ENCODE measurements at regions not wholly inside any gene's neighbourhood (a gene's known extent, or its start where the extent isn't known, plus 50 kb on each side); places are given as distances from the start of the nearest gene placed in this dataset.

- Histone ChIP-seq H3K36me3 (ENCODE audit: control insufficient read depth, insufficient read depth, low read length) (no peaks in the 10 kb centered on the region), H3K27ac (ENCODE audit: low read length) (no peak overlapping the region), H3K4me1 (ENCODE audit: control insufficient read depth, insufficient read depth, low read length) (no peaks in the 10 kb centered on the region), H3K27me3 (ENCODE audit: control insufficient read depth, insufficient read depth, low read length) (no peaks in the 10 kb centered on the region), H3K4me3 (ENCODE audit: low read length) (no peak overlapping the region), H3K9me3 (replicated peaks; ENCODE audit: control insufficient read depth, low read depth, low read length) (no peaks in the 10 kb centered on the region)
- 94% methylated on average over 3 of the region's 11 CpGs for WGBS (ENCODE audit: insufficient coverage)
- DNase-seq = no peak
Measured at GRCh38 chr1:8146257-8146855, 120.2 kb upstream of the ERRFI1 start.

- Histone ChIP-seq H3K27me3 (ENCODE audit: control insufficient read depth, insufficient read depth, low read length) (no peaks in the 10 kb centered on the region), H3K4me1 (ENCODE audit: control insufficient read depth, insufficient read depth, low read length) (no peaks in the 10 kb centered on the region), H3K4me3 (ENCODE audit: low read length) (no peak overlapping the region), H3K9me3 (replicated peaks; ENCODE audit: control insufficient read depth, low read depth, low read length) (no peaks in the 10 kb centered on the region), H3K36me3 (ENCODE audit: control insufficient read depth, insufficient read depth, low read length) (no peaks in the 10 kb centered on the region), H3K27ac (ENCODE audit: low read length) (no peak overlapping the region)
- DNase-seq = no peak
- 92% methylated on average over 5 of the region's 8 CpGs for WGBS (ENCODE audit: insufficient coverage)
Measured at GRCh38 chr1:8145545-8146202, 119.6 kb upstream of the ERRFI1 start.

GRCh38 chr1:8144323-8144722 lies 118.2 kb upstream of the ERRFI1 start:
- 76% methylated on average over 11 of the region's 13 CpGs for WGBS (ENCODE audit: insufficient coverage)
- H3K36me3 ChIP-seq (ENCODE audit: control insufficient read depth, insufficient read depth, low read length) = no peaks in the 10 kb centered on the region
- H3K9me3 ChIP-seq (replicated peaks; ENCODE audit: control insufficient read depth, low read depth, low read length) = no peaks in the 10 kb centered on the region
- no peaks in the 10 kb centered on the region for H3K4me1 ChIP-seq (ENCODE audit: control insufficient read depth, insufficient read depth, low read length)
- no peak overlapping the region for H3K27ac ChIP-seq (ENCODE audit: low read length)
- no peak overlapping the region for H3K4me3 ChIP-seq (ENCODE audit: low read length)
- no peak for DNase-seq
- no peaks in the 10 kb centered on the region for H3K27me3 ChIP-seq (ENCODE audit: control insufficient read depth, insufficient read depth, low read length)

- no peak overlapping the region for H3K27ac ChIP-seq (ENCODE audit: low read length)
- no peaks in the 10 kb centered on the region for H3K9me3 ChIP-seq (replicated peaks; ENCODE audit: control insufficient read depth, low read depth, low read length)
- no peaks in the 10 kb centered on the region for H3K27me3 ChIP-seq (ENCODE audit: control insufficient read depth, insufficient read depth, low read length)
- H3K4me1 ChIP-seq (ENCODE audit: control insufficient read depth, insufficient read depth, low read length) = peaks cover 1% of the 10 kb centered on the region
- WGBS (ENCODE audit: insufficient coverage) = 48% methylated on average over 3 of the region's 7 CpGs
- H3K36me3 ChIP-seq (ENCODE audit: control insufficient read depth, insufficient read depth, low read length) = no peaks in the 10 kb centered on the region
- no peak overlapping the region for H3K4me3 ChIP-seq (ENCODE audit: low read length)
- DNase-seq = peak; percentile 43
Measured at GRCh38 chr1:8142955-8143629, 117.0 kb upstream of the ERRFI1 start.

- WGBS (ENCODE audit: insufficient coverage) = 92% methylated on average over 11 of the region's 11 CpGs
- DNase-seq = no peak
- no peaks in the 10 kb centered on the region for H3K27me3 ChIP-seq (ENCODE audit: control insufficient read depth, insufficient read depth, low read length)
- H3K9me3 ChIP-seq (replicated peaks; ENCODE audit: control insufficient read depth, low read depth, low read length) = no peaks in the 10 kb centered on the region
- H3K4me3 ChIP-seq (ENCODE audit: low read length) = no peak overlapping the region
- peaks cover 13% of the 10 kb centered on the region for H3K4me1 ChIP-seq (ENCODE audit: control insufficient read depth, insufficient read depth, low read length)
- H3K36me3 ChIP-seq (ENCODE audit: control insufficient read depth, insufficient read depth, low read length) = no peaks in the 10 kb centered on the region
- H3K27ac ChIP-seq (ENCODE audit: low read length) = no peak overlapping the region
Measured at GRCh38 chr1:8139941-8140340, 113.8 kb upstream of the ERRFI1 start.

- DNase-seq = no peak
- Histone ChIP-seq H3K27ac (ENCODE audit: low read length) (no peak overlapping the region), H3K4me3 (ENCODE audit: low read length) (no peak overlapping the region), H3K27me3 (ENCODE audit: control insufficient read depth, insufficient read depth, low read length) (no peaks in the 10 kb centered on the region), H3K9me3 (replicated peaks; ENCODE audit: control insufficient read depth, low read depth, low read length) (no peaks in the 10 kb centered on the region), H3K4me1 (ENCODE audit: control insufficient read depth, insufficient read depth, low read length) (peaks cover 15% of the 10 kb centered on the region), H3K36me3 (ENCODE audit: control insufficient read depth, insufficient read depth, low read length) (no peaks in the 10 kb centered on the region)
- 93% methylated on average over 3 of the region's 6 CpGs for WGBS (ENCODE audit: insufficient coverage)
Measured at GRCh38 chr1:8139383-8139782, 113.3 kb upstream of the ERRFI1 start.

- H3K4me3 ChIP-seq (ENCODE audit: low read length) = no peak overlapping the region
- no peaks in the 10 kb centered on the region for H3K9me3 ChIP-seq (replicated peaks; ENCODE audit: control insufficient read depth, low read depth, low read length)
- H3K4me1 ChIP-seq (ENCODE audit: control insufficient read depth, insufficient read depth, low read length) = peaks cover 20% of the 10 kb centered on the region
- DNase-seq = no peak
- no peaks in the 10 kb centered on the region for H3K36me3 ChIP-seq (ENCODE audit: control insufficient read depth, insufficient read depth, low read length)
- H3K27ac ChIP-seq (ENCODE audit: low read length) = no peak overlapping the region
- H3K27me3 ChIP-seq (ENCODE audit: control insufficient read depth, insufficient read depth, low read length) = no peaks in the 10 kb centered on the region
- WGBS (ENCODE audit: insufficient coverage) = 83% methylated on average over 2 of the region's 6 CpGs
Measured at GRCh38 chr1:8138673-8139072, 112.6 kb upstream of the ERRFI1 start.

GRCh38 chr1:8137481-8138244 lies 111.6 kb upstream of the ERRFI1 start:
- Histone ChIP-seq H3K27ac (ENCODE audit: low read length) (peak overlapping the region; percentile 89), H3K4me3 (ENCODE audit: low read length) (no peak overlapping the region), H3K27me3 (ENCODE audit: control insufficient read depth, insufficient read depth, low read length) (no peaks in the 10 kb centered on the region), H3K4me1 (ENCODE audit: control insufficient read depth, insufficient read depth, low read length) (peaks cover 26% of the 10 kb centered on the region), H3K9me3 (replicated peaks; ENCODE audit: control insufficient read depth, low read depth, low read length) (no peaks in the 10 kb centered on the region), H3K36me3 (ENCODE audit: control insufficient read depth, insufficient read depth, low read length) (no peaks in the 10 kb centered on the region)
- DNase-seq = peak; percentile 93
- WGBS (ENCODE audit: insufficient coverage) = 12% methylated on average over 9 of the region's 13 CpGs

- 93% methylated on average over 3 of the region's 5 CpGs for WGBS (ENCODE audit: insufficient coverage)
- no peak for DNase-seq
- Histone ChIP-seq H3K36me3 (ENCODE audit: control insufficient read depth, insufficient read depth, low read length) (no peaks in the 10 kb centered on the region), H3K27me3 (ENCODE audit: control insufficient read depth, insufficient read depth, low read length) (no peaks in the 10 kb centered on the region), H3K9me3 (replicated peaks; ENCODE audit: control insufficient read depth, low read depth, low read length) (no peaks in the 10 kb centered on the region), H3K4me1 (ENCODE audit: control insufficient read depth, insufficient read depth, low read length) (peaks cover 26% of the 10 kb centered on the region), H3K4me3 (ENCODE audit: low read length) (no peak overlapping the region), H3K27ac (ENCODE audit: low read length) (peak overlapping the region; percentile 89)
Measured at GRCh38 chr1:8136766-8137165, 110.7 kb upstream of the ERRFI1 start.

- Histone ChIP-seq H3K4me1 (ENCODE audit: control insufficient read depth, insufficient read depth, low read length) (peaks cover 26% of the 10 kb centered on the region), H3K27me3 (ENCODE audit: control insufficient read depth, insufficient read depth, low read length) (no peaks in the 10 kb centered on the region), H3K27ac (ENCODE audit: low read length) (no peak overlapping the region), H3K36me3 (ENCODE audit: control insufficient read depth, insufficient read depth, low read length) (no peaks in the 10 kb centered on the region), H3K4me3 (ENCODE audit: low read length) (no peak overlapping the region), H3K9me3 (replicated peaks; ENCODE audit: control insufficient read depth, low read depth, low read length) (no peaks in the 10 kb centered on the region)
- DNase-seq = no peak
- 96% methylated on average over 4 of the region's 7 CpGs for WGBS (ENCODE audit: insufficient coverage)
Measured at GRCh38 chr1:8135250-8135649, 109.1 kb upstream of the ERRFI1 start.
